AG10803 (cell line): ENCODE measurements at regions not wholly inside any gene's neighbourhood (a gene's known extent, or its start where the extent isn't known, plus 50 kb on each side); places are given as distances from the start of the nearest gene placed in this dataset.

ENCODE experiments used
- DNase-seq: peaks from one replicate; pipeline ENCODE4 v3.0.0; 2010; ENCODE audit warnings: low read depth
- H3K4me3 ChIP-seq: 2 replicates; pipeline ENCODE4 v1.5.1; 2011; ENCODE audit warnings: mild to moderate bottlenecking, low read length, control low read depth
- CTCF ChIP-seq: conservative IDR thresholded peaks from 2 replicates; pipeline ENCODE4 v1.5.1; 2011; ENCODE audit warnings: mild to moderate bottlenecking, low read length, control low read depth, inconsistent platforms

- no peak overlapping the region for H3K4me3 ChIP-seq
- TF ChIP-seq CTCF: no peak
- DNase-seq: no peak
These were observed 239.3 kb upstream of the EEF2KMT start for GRCh38 chr16:5336941-5337340.

GRCh38 chr16:5333991-5334390, 236.4 kb upstream of the EEF2KMT start:
- DNase-seq: no peak
- no peak for TF ChIP-seq CTCF
- H3K4me3 ChIP-seq: no peak overlapping the region

GRCh38 chr16:5333126-5333525, 235.5 kb upstream of the EEF2KMT start:
- DNase-seq: no peak
- no peak for TF ChIP-seq CTCF

GRCh38 chr16:5330058-5330457, 232.5 kb upstream of the EEF2KMT start:
- no peak for DNase-seq
- H3K4me3 ChIP-seq: no peak overlapping the region
- TF ChIP-seq CTCF: no peak

More at GRCh38 chr16:5333126-5333525, 235.5 kb upstream of the EEF2KMT start:
- no peak overlapping the region for H3K4me3 ChIP-seq

GRCh38 chr16:5328546-5328945, 231.0 kb upstream of the EEF2KMT start:
- DNase-seq: no peak
- H3K4me3 ChIP-seq: no peak overlapping the region
- TF ChIP-seq CTCF: no peak

- H3K4me3 ChIP-seq: no peak overlapping the region
- no peak for DNase-seq
- no peak for TF ChIP-seq CTCF
These were observed 228.8 kb upstream of the EEF2KMT start for GRCh38 chr16:5326395-5326794.

- no peak for TF ChIP-seq CTCF
- no peak overlapping the region for H3K4me3 ChIP-seq
- no peak for DNase-seq
These were observed 228.3 kb upstream of the EEF2KMT start for GRCh38 chr16:5325932-5326331.
